ENCODE measurements at regions not wholly inside any gene's neighbourhood (a gene's known extent, or its start where the extent isn't known, plus 50 kb on each side); places are given as distances from the start of the nearest gene placed in this dataset.

- DNase-seq (ENCODE audit: low read depth in 2 of 2): no peak
Observed at GRCh38 chr1:106876384-106876783, 180.1 kb upstream of the PRMT6 start.

GRCh38 chr1:106879538-106879937 lies 176.9 kb upstream of the PRMT6 start:
- no peak for DNase-seq (ENCODE audit: low read depth in 2 of 2)

GRCh38 chr1:106880226-106880625 lies 176.2 kb upstream of the PRMT6 start:
- DNase-seq (ENCODE audit: low read depth in 2 of 2): no peak

- no peak for DNase-seq (ENCODE audit: low read depth in 2 of 2)
Observed at GRCh38 chr1:106883208-106883607, 173.3 kb upstream of the PRMT6 start.

- no peak for DNase-seq (ENCODE audit: low read depth in 2 of 2)
Observed at GRCh38 chr1:106889059-106889458, 167.4 kb upstream of the PRMT6 start.

GRCh38 chr1:106889583-106889982 lies 166.9 kb upstream of the PRMT6 start:
- DNase-seq (ENCODE audit: low read depth in 2 of 2): no peak

GRCh38 chr1:106897976-106898375 lies 158.5 kb upstream of the PRMT6 start:
- DNase-seq (ENCODE audit: low read depth in 2 of 2): no peak

- no peak for DNase-seq (ENCODE audit: low read depth in 2 of 2)
Observed at GRCh38 chr1:106899644-106900043, 156.8 kb upstream of the PRMT6 start.

- no peak for DNase-seq (ENCODE audit: low read depth in 2 of 2)
Observed at GRCh38 chr1:106907795-106908194, 148.7 kb upstream of the PRMT6 start.

- no peak for DNase-seq (ENCODE audit: low read depth in 2 of 2)
Observed at GRCh38 chr1:106908689-106909088, 147.8 kb upstream of the PRMT6 start.

GRCh38 chr1:106910798-106911197 lies 145.7 kb upstream of the PRMT6 start:
- DNase-seq (ENCODE audit: low read depth in 2 of 2): no peak

GRCh38 chr1:106912131-106912530 lies 144.3 kb upstream of the PRMT6 start:
- no peak for DNase-seq (ENCODE audit: low read depth in 2 of 2)

- DNase-seq (ENCODE audit: low read depth in 2 of 2): no peak
Observed at GRCh38 chr1:106921186-106921585, 135.3 kb upstream of the PRMT6 start.

GRCh38 chr1:106924360-106924759 lies 132.1 kb upstream of the PRMT6 start:
- no peak for DNase-seq (ENCODE audit: low read depth in 2 of 2)

- DNase-seq (ENCODE audit: low read depth in 2 of 2): no peak
Observed at GRCh38 chr1:106925750-106926149, 130.7 kb upstream of the PRMT6 start.

- DNase-seq (ENCODE audit: low read depth in 2 of 2): no peak
Observed at GRCh38 chr1:106926803-106927582, 129.5 kb upstream of the PRMT6 start.

- no peak for DNase-seq (ENCODE audit: low read depth in 2 of 2)
Observed at GRCh38 chr1:106937104-106937503, 119.4 kb upstream of the PRMT6 start.

GRCh38 chr1:106944721-106945120 lies 111.8 kb upstream of the PRMT6 start:
- DNase-seq (ENCODE audit: low read depth in 2 of 2): no peak

- no peak for DNase-seq (ENCODE audit: low read depth in 2 of 2)
Observed at GRCh38 chr1:106952776-106953175, 103.7 kb upstream of the PRMT6 start.

- no peak for DNase-seq (ENCODE audit: low read depth in 2 of 2)
Observed at GRCh38 chr1:106954661-106955229, 101.7 kb upstream of the PRMT6 start.

GRCh38 chr1:106956721-106957120 lies 99.8 kb upstream of the PRMT6 start:
- no peak for DNase-seq (ENCODE audit: low read depth in 2 of 2)

GRCh38 chr1:106957795-106958194 lies 98.7 kb upstream of the PRMT6 start:
- no peak for DNase-seq (ENCODE audit: low read depth in 2 of 2)

GRCh38 chr1:106960412-106960811 lies 96.1 kb upstream of the PRMT6 start:
- no peak for DNase-seq (ENCODE audit: low read depth in 2 of 2)

GRCh38 chr1:106961646-106962045 lies 94.8 kb upstream of the PRMT6 start:
- DNase-seq (ENCODE audit: low read depth in 2 of 2): no peak
